Dendritic cell treated with granulocyte-macrophage colony-stimulating factor and Interleukin-4, amounts not matched to agents 40 ng/mL and 50 ng/mL, for 4 days (primary cell): ENCODE measurements at regions not wholly inside any gene's neighbourhood (a gene's known extent, or its start where the extent isn't known, plus 50 kb on each side); places are given as distances from the start of the nearest gene placed in this dataset.

ENCODE experiments used
- H3K27ac Mint-ChIP-seq: one replicate; pipeline ENCODE4 v1.8.0; 2022; ENCODE audit warnings: mild to moderate bottlenecking, mixed read lengths
- H3K27me3 Mint-ChIP-seq: one replicate; pipeline ENCODE4 v1.8.0; 2022; ENCODE audit warnings: mild to moderate bottlenecking, mixed read lengths
- H3K36me3 Mint-ChIP-seq: one replicate; pipeline ENCODE4 v1.8.0; 2022; ENCODE audit warnings: low read depth, mixed read lengths
- H3K4me1 Mint-ChIP-seq: one replicate; pipeline ENCODE4 v1.8.0; 2022; ENCODE audit warnings: low read depth, mixed read lengths
- H3K4me3 Mint-ChIP-seq: one replicate; pipeline ENCODE4 v1.8.0; 2022; ENCODE audit warnings: mild to moderate bottlenecking, moderate library complexity, mixed read lengths
- H3K9me3 Mint-ChIP-seq: one replicate; pipeline ENCODE4 v1.8.0; 2022; ENCODE audit warnings: mixed read lengths
- intact Hi-C: fragments of 100-400 bp; cut with micrococcal nuclease; formaldehyde crosslinking; loops from one replicate; pipeline ENCODE4 v1.15.0; 2022

- Mint-ChIP-seq H3K4me1 (no peaks in the 10 kb centered on the region), H3K4me3 (no peak overlapping the region), H3K9me3 (peaks cover 7% of the 10 kb centered on the region), H3K36me3 (no peaks in the 10 kb centered on the region), H3K27ac (no peak overlapping the region), H3K27me3 (no peaks in the 10 kb centered on the region)
- intact Hi-C loops: no loop called here
These were observed 150.3 kb downstream of the CBLN4 start for GRCh38 chr20:55855052-55855451.

- H3K4me3 Mint-ChIP-seq: no peak overlapping the region
- H3K9me3 Mint-ChIP-seq: peaks cover 9% of the 10 kb centered on the region
These were observed 175.0 kb downstream of the CBLN4 start for GRCh38 chr20:55830121-55830827.

GRCh38 chr20:55805138-55805537 lies 200.2 kb downstream of the CBLN4 start:
- Mint-ChIP-seq H3K9me3 (no peaks in the 10 kb centered on the region), H3K27me3 (no peaks in the 10 kb centered on the region), H3K36me3 (no peaks in the 10 kb centered on the region), H3K4me1 (no peaks in the 10 kb centered on the region), H3K27ac (no peak overlapping the region), H3K4me3 (no peak overlapping the region)
- intact Hi-C loops: no loop called here

More at GRCh38 chr20:55830121-55830827, 175.0 kb downstream of the CBLN4 start:
- no peaks in the 10 kb centered on the region for H3K4me1 Mint-ChIP-seq
- no peaks in the 10 kb centered on the region for H3K27me3 Mint-ChIP-seq
- no peaks in the 10 kb centered on the region for H3K36me3 Mint-ChIP-seq
- intact Hi-C loops: no loop called here
- no peak overlapping the region for H3K27ac Mint-ChIP-seq

- no peak overlapping the region for H3K4me3 Mint-ChIP-seq
- no peak overlapping the region for H3K27ac Mint-ChIP-seq
- no peaks in the 10 kb centered on the region for H3K4me1 Mint-ChIP-seq
- H3K9me3 Mint-ChIP-seq: no peaks in the 10 kb centered on the region
- no peaks in the 10 kb centered on the region for H3K27me3 Mint-ChIP-seq
- intact Hi-C loops: no loop called here
- no peaks in the 10 kb centered on the region for H3K36me3 Mint-ChIP-seq
These were observed 204.6 kb downstream of the CBLN4 start for GRCh38 chr20:55800552-55801245.

- Mint-ChIP-seq H3K36me3 (no peaks in the 10 kb centered on the region), H3K4me1 (no peaks in the 10 kb centered on the region), H3K4me3 (no peak overlapping the region), H3K27ac (no peak overlapping the region), H3K9me3 (peaks cover 9% of the 10 kb centered on the region), H3K27me3 (no peaks in the 10 kb centered on the region)
- intact Hi-C loops: no loop called here
These were observed 211.3 kb downstream of the CBLN4 start for GRCh38 chr20:55793986-55794385.

GRCh38 chr20:55792049-55792448 lies 213.3 kb downstream of the CBLN4 start:
- Mint-ChIP-seq H3K27ac (no peak overlapping the region), H3K36me3 (no peaks in the 10 kb centered on the region), H3K9me3 (peaks cover 19% of the 10 kb centered on the region), H3K4me3 (no peak overlapping the region), H3K4me1 (no peaks in the 10 kb centered on the region), H3K27me3 (no peaks in the 10 kb centered on the region)
- intact Hi-C loops: no loop called here

GRCh38 chr20:55790178-55790577 lies 215.1 kb downstream of the CBLN4 start:
- H3K27me3 Mint-ChIP-seq: no peaks in the 10 kb centered on the region
- H3K4me3 Mint-ChIP-seq: no peak overlapping the region
- peaks cover 34% of the 10 kb centered on the region for H3K9me3 Mint-ChIP-seq
- no peaks in the 10 kb centered on the region for H3K4me1 Mint-ChIP-seq
- H3K27ac Mint-ChIP-seq: no peak overlapping the region
- intact Hi-C loops: no loop called here
- H3K36me3 Mint-ChIP-seq: no peaks in the 10 kb centered on the region

- H3K4me1 Mint-ChIP-seq: no peaks in the 10 kb centered on the region
- H3K27me3 Mint-ChIP-seq: no peaks in the 10 kb centered on the region
- no peak overlapping the region for H3K4me3 Mint-ChIP-seq
- no peaks in the 10 kb centered on the region for H3K36me3 Mint-ChIP-seq
- intact Hi-C loops: no loop called here
- no peak overlapping the region for H3K27ac Mint-ChIP-seq
- peaks cover 36% of the 10 kb centered on the region for H3K9me3 Mint-ChIP-seq
These were observed 221.3 kb downstream of the CBLN4 start for GRCh38 chr20:55784036-55784435.

- Mint-ChIP-seq H3K4me1 (no peaks in the 10 kb centered on the region), H3K4me3 (no peak overlapping the region), H3K9me3 (peaks cover 36% of the 10 kb centered on the region), H3K27me3 (no peaks in the 10 kb centered on the region), H3K27ac (no peak overlapping the region), H3K36me3 (no peaks in the 10 kb centered on the region)
- intact Hi-C loops: no loop called here
These were observed 221.9 kb downstream of the CBLN4 start for GRCh38 chr20:55783381-55783780.

GRCh38 chr20:55782912-55783253 lies 222.4 kb downstream of the CBLN4 start:
- H3K4me3 Mint-ChIP-seq: no peak overlapping the region
- H3K27me3 Mint-ChIP-seq: no peaks in the 10 kb centered on the region
- no peaks in the 10 kb centered on the region for H3K36me3 Mint-ChIP-seq
- no peak overlapping the region for H3K27ac Mint-ChIP-seq
- H3K9me3 Mint-ChIP-seq: peaks cover 32% of the 10 kb centered on the region
- no peaks in the 10 kb centered on the region for H3K4me1 Mint-ChIP-seq
- intact Hi-C loops: no loop called here

GRCh38 chr20:55782224-55782911 lies 223.0 kb downstream of the CBLN4 start:
- Mint-ChIP-seq H3K4me3 (no peak overlapping the region), H3K36me3 (no peaks in the 10 kb centered on the region), H3K27me3 (no peaks in the 10 kb centered on the region), H3K9me3 (peaks cover 27% of the 10 kb centered on the region), H3K4me1 (no peaks in the 10 kb centered on the region), H3K27ac (no peak overlapping the region)
- intact Hi-C loops: no loop called here

- Mint-ChIP-seq H3K4me3 (no peak overlapping the region), H3K36me3 (no peaks in the 10 kb centered on the region), H3K27ac (no peak overlapping the region), H3K9me3 (no peaks in the 10 kb centered on the region), H3K4me1 (no peaks in the 10 kb centered on the region), H3K27me3 (no peaks in the 10 kb centered on the region)
- intact Hi-C loops: no loop called here
These were observed 226.5 kb downstream of the CBLN4 start for GRCh38 chr20:55778796-55779195.

GRCh38 chr20:55777641-55778040 lies 227.7 kb downstream of the CBLN4 start:
- no peaks in the 10 kb centered on the region for H3K4me1 Mint-ChIP-seq
- no peak overlapping the region for H3K4me3 Mint-ChIP-seq
- H3K27ac Mint-ChIP-seq: no peak overlapping the region
- H3K9me3 Mint-ChIP-seq: no peaks in the 10 kb centered on the region
- intact Hi-C loops: no loop called here
- H3K27me3 Mint-ChIP-seq: no peaks in the 10 kb centered on the region
- H3K36me3 Mint-ChIP-seq: no peaks in the 10 kb centered on the region

- H3K27me3 Mint-ChIP-seq: no peaks in the 10 kb centered on the region
- intact Hi-C loops: no loop called here
These were observed 229.1 kb downstream of the CBLN4 start for GRCh38 chr20:55776176-55776575.

More at GRCh38 chr20:55776176-55776575, 229.1 kb downstream of the CBLN4 start:
- Mint-ChIP-seq H3K36me3 (no peaks in the 10 kb centered on the region), H3K4me1 (no peaks in the 10 kb centered on the region), H3K9me3 (no peaks in the 10 kb centered on the region), H3K27ac (no peak overlapping the region), H3K4me3 (no peak overlapping the region)
